DOHH2 (cell line): ENCODE measurements at regions not wholly inside any gene's neighbourhood (a gene's known extent, or its start where the extent isn't known, plus 50 kb on each side); places are given as distances from the start of the nearest gene placed in this dataset.

ENCODE experiments used
- CTCF ChIP-seq: fragments of 200-600 bp; sonication (generic); IDR thresholded peaks from one replicate; pipeline ENCODE4 v1.5.1; 2014; ENCODE audit warnings: antibody characterized with exemption, mild to moderate bottlenecking, low read depth, low read length; ENCODE audit not compliant: poor library complexity, severe bottlenecking
- EZH2phosphoT487 ChIP-seq: fragments of 200-600 bp; sonication (generic); IDR thresholded peaks from 2 replicates; pipeline ENCODE4 v1.6.1; 2017; ENCODE audit warnings: borderline replicate concordance, mild to moderate bottlenecking, antibody characterized with exemption, low read length, moderate library complexity, mixed read lengths

- TF ChIP-seq CTCF (no peak), EZH2phosphoT487 (no peak)
Observed at GRCh38 chr5:74327339-74327685, 313.2 kb downstream of the ENC1 start.
